ENCODE measurements at regions not wholly inside any gene's neighbourhood (a gene's known extent, or its start where the extent isn't known, plus 50 kb on each side); places are given as distances from the start of the nearest gene placed in this dataset.

- H3K27ac ChIP-seq: no peak overlapping the region
- no peak for TF ChIP-seq ZFX (IDR thresholded peaks at IDR 0.05; ENCODE audit: borderline replicate concordance)
- TF ChIP-seq CTCF (IDR thresholded peaks at IDR 0.05): no peak
Observed at GRCh38 chr3:80997622-80998021, 763.8 kb downstream of the GBE1 start.

- H3K27ac ChIP-seq: no peak overlapping the region
- TF ChIP-seq CTCF (IDR thresholded peaks at IDR 0.05) (no peak), ZFX (IDR thresholded peaks at IDR 0.05; ENCODE audit: borderline replicate concordance) (no peak)
Observed at GRCh38 chr3:80994767-80995166, 766.7 kb downstream of the GBE1 start.

GRCh38 chr3:80994085-80994665 is 767.3 kb downstream of the GBE1 start:
- TF ChIP-seq ZFX (IDR thresholded peaks at IDR 0.05; ENCODE audit: borderline replicate concordance): no peak
- TF ChIP-seq CTCF (IDR thresholded peaks at IDR 0.05): no peak

GRCh38 chr3:80993241-80993945 is 768.1 kb downstream of the GBE1 start:
- no peak for TF ChIP-seq CTCF (IDR thresholded peaks at IDR 0.05)
- TF ChIP-seq ZFX (IDR thresholded peaks at IDR 0.05; ENCODE audit: borderline replicate concordance): no peak
- no peak overlapping the region for H3K27ac ChIP-seq

More at GRCh38 chr3:80994085-80994665, 767.3 kb downstream of the GBE1 start:
- H3K27ac ChIP-seq: no peak overlapping the region

GRCh38 chr3:80983753-80984152 is 777.7 kb downstream of the GBE1 start:
- no peak for TF ChIP-seq CTCF (IDR thresholded peaks at IDR 0.05)
- no peak for TF ChIP-seq ZFX (IDR thresholded peaks at IDR 0.05; ENCODE audit: borderline replicate concordance)
- no peak overlapping the region for H3K27ac ChIP-seq

GRCh38 chr3:80978216-80978969 is 783.1 kb downstream of the GBE1 start:
- H3K27ac ChIP-seq: no peak overlapping the region
- no peak for TF ChIP-seq CTCF (IDR thresholded peaks at IDR 0.05)
- no peak for TF ChIP-seq ZFX (IDR thresholded peaks at IDR 0.05; ENCODE audit: borderline replicate concordance)

GRCh38 chr3:80970292-80970691 is 791.2 kb downstream of the GBE1 start:
- H3K27ac ChIP-seq: no peak overlapping the region
- TF ChIP-seq ZFX (IDR thresholded peaks at IDR 0.05; ENCODE audit: borderline replicate concordance) (no peak), CTCF (IDR thresholded peaks at IDR 0.05) (no peak)

Measured in 22Rv1 (cell line).